ENCODE measurements at regions not wholly inside any gene's neighbourhood (a gene's known extent, or its start where the extent isn't known, plus 50 kb on each side); places are given as distances from the start of the nearest gene placed in this dataset.
"Not testable (repeated sequence)": the region's sequence is repeated elsewhere in the genome, so short reads cannot be mapped to it uniquely, and the experiment has no call there.

DNA sequence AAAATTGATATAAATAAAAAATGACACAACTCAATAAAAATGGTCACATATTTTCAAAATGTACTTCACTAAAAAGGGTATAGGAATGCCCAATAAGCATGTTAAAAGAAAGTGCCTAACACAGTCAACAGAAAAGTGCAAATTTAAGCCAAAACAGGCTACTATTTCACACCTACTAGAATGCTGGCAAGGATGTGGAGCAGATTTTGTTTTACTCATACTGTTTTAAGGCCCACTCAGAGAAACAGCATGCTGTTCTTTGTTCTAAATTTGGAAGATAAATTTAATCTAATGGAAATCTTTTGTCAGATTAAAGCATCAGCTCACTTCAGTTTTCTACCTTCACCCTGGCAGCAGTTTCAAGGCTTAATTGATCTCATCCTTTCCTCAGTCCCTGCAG, 576.8 kb upstream of the HS3ST1 start:
- no peak for DNase-seq

DNA sequence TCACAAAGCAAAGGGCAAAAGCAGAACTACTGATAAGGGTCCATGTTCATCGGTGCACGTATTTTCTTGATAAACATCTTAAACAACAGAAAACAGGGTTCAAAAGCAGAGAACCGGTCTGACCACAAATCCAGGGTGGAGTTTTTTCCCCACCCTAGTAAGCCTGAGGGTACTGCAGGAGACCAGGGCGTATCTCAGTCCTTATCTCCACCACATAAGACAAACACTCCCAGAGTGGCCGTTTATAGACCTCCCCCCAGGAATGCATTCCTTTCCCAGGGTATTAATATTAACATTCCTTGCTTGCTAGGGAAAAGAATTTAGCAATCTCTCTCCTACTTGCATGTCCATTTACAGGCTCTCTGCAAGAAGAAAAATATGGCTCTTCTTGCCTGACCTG, 567.9 kb upstream of the HS3ST1 start:
- DNase-seq: not testable (repeated sequence)

DNA sequence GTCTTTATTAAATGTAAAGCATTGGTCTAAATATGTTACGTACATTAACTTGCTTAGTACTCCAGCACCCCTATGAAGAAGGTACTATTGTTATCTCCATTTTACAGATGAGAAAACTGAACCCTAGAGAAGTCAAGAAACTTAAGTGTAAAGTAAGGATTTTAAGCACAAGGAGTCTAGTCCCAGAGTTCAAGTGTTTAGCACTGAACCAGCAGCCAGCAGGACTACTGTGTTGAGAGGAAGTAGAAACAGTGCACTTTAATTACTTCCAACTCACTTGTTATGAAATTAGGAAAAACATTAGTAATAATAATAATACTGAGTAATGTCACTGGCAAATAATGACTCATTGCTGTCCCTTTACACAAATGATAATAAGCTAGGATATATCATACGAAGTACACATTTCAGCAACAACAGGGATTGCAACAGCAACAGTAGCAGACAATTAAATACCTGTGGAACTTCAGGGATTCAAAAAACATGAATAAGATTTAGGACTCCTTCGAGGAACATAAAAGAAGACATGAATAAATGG, 548.1 kb upstream of the HS3ST1 start:
- no peak for DNase-seq

DNA sequence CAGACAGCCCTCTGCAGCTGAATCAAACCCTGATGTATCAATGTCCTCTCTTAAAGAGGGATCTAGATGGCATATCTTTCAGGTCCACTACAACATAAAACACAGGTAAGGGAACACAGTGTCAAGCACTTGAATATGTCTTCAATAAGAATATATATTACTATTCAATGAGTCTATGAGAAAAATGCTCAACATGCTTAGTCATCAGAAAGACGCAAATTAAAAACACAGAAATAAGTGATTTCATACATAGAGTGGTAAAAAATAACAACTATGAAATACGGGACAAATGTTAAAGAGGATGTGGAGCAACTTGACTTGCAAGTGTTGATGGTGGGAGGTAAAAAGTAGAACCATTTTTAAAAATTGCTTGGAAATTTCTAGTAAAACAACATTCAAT, 544.6 kb upstream of the HS3ST1 start:
- no peak for DNase-seq

DNA sequence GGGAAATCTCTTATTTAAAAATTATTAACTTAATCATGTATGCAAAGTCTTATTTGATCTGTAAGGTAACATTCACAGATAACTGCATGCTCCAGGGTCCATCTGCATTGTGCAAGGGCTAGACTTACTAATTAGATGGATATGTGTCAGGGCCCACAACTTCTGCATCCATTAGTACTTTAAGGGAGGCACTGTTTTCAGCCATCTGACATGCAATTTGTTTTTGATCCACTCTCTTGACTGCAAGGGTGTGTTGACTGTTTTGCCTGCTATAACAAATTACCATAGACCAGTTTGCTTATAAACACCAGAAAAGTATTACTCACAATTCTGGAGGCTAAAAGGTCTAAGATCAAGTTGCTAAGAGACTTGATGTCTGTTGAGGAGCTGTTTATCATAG, 542.1 kb upstream of the HS3ST1 start:
- DNase-seq: no peak

DNA sequence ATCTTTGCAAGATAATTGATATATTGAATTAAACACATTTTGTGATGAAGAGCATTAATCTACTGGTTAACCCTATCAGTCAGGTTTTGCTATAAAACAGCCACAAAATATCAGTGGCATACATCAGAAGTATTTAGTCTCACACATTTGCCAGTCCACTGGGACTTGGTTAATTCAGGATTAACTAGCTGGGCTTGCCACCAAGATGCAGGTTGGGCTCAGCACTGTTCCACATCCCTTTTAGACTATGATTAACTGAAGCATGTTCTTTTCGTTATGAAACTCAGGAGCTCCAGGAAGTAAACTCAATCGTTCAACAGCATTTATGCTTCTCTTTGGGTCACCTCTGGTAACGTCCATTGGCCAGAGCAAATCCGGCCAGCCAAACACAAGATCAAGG, 538.1 kb upstream of the HS3ST1 start:
- no peak for DNase-seq

DNA sequence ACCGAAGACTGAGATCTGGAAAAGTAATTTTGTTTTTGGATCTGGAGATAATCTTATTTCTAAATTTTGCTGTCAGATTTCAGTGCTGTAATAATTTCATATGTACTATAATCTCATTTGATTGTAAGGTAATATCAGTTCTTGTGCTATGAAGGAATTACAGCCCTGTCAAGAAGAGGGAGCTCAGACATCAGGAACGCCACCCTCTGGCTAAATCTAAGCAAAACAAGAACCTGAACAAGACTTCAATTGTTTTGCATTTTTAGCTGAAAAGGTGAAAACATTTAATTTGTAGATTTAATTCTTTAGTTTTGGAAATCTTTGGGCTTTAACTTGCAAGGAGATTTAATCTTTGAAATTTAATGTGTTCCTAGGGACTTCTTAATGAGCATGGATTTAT, 525.4 kb upstream of the HS3ST1 start:
- DNase-seq: no peak

DNA sequence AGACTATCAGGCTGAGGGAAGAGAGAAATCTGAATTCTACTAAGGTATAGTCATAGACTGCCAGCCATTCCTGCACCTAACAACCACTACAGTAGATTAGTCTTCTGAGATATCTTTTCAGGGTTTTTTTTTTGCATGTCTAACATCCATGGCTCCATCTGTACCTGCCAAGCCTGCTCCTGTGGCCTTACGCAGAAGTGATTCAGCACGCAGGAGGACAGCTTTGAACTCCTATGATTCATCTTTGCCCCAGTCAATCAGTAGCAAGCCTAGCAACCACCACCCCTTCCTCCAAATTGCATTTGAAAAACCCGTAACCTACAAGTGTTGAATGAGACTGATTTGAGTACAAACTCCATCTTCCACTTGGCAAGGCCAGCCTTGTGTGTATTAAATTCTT, 520.7 kb upstream of the HS3ST1 start:
- no peak for DNase-seq

DNA sequence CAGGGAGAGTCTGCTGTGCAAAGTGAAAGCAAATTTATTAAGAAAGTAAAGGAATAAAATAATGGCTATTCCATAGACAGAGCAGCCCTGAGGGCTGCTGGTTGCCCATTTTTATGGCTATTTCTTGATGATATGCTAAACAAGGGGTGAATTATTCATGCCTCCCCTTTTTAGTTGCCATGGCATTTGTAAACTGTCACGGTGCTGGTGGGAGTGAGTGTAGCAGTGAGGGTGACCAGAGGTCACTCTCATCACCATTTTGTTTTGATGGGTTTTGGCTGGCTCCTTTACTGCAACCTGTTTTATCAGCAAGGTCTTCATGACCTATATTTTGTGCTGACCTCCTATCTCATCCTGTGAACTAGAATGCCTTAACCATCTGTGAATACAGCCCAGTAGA, 518.9 kb upstream of the HS3ST1 start:
- DNase-seq: not testable (repeated sequence)

DNA sequence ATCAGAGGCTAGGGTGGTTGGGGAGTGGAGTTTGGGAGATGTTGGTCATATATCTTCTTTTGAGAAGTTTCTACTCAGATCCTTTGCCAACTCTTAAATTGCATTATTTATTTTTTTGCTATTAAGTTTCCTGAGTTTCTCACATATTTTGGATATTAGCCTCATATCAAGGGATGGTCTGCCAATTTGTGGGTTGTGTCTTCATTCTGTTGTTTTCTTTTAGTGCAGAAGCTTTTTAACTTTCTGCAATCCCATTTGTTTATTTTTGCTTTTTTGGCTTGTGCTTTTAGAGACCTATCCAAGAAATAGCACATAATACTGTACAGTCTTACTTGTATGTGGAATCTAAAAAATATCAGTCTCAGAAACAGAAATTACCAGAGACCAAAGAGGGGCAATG, 509.2 kb upstream of the HS3ST1 start:
- no peak for DNase-seq

DNA sequence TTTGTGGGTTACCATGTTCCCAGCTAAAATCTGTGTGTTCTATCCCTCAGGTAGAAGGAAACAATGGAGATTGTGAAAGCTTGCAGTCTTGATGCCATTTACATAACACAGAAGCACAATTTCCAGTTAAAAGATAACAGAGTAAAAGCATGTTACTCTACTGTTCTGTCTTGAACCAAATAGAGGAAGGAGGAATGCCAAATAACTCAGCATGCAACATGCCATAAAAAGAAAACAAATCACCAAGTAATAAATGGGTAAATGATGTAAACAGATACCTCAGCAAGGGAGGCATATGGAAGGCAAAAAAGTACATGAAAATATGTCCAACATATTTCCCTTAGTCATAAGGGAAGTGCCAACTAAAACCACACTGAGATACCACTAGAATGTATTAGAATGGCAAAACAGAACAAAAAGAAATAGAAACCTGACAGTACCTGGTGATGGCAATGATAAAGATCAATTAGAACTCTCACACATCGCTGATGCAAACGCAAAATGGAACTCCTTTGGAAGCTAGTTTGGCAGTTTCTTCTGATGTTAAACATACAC, 502.6 kb upstream of the HS3ST1 start:
- no peak for DNase-seq

DNA sequence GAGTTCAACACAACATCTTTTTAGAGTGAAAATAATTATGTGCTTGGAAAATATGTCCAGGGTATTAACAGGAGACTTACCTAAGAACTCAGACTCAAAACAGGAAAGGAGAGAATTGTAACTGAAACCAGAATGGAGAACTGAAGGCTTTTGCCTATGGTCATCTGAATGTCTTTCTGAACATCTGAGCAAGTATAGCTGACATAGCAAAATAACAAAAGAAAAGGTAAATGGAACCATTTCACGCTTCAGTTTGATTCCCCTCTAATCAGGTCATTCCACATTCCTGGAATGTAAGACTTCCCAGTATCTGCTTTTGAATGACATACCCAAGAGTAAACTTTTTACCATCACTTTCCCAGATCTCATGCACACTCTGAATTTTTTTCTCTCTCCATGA, 500.4 kb upstream of the HS3ST1 start:
- DNase-seq: no peak

DNA sequence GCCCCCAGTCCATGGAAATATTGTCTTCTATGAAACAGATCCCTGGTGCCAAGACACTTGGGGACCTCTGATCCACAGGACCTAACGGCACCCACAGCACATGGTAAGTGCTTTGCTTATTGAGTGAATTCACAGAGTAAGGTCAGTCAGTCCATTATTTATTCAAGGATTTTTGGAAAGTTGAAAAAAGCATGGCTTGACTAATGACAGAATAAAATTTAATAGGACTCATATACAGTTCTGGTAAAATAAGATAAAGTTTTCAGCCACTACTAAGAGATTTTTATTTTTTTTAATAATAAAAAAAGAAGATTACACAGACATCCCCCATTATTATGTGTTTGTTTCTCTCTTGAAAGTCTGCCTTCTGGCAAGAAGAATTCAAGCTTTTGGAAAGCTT, 490.6 kb upstream of the HS3ST1 start:
- no peak for DNase-seq

DNA sequence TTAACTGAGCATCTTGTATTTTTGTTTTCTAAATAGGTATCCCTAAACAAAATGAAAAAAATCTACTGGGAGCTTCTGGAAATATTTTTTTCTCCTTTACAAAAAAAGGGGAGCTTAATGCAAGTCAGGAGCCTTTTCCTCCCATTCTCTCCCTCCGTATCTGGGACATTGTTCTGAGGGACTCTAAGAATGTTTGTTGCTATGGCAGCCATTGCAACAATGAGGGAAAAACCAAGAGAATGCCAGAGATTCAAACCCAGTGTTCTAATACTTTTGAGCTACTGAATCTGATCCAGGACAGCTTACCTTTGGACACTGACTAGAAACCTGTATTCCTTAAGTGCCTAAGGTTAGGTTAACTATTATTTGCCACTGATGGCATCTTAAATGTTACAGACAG, 485.7 kb upstream of the HS3ST1 start:
- DNase-seq: no peak

DNA sequence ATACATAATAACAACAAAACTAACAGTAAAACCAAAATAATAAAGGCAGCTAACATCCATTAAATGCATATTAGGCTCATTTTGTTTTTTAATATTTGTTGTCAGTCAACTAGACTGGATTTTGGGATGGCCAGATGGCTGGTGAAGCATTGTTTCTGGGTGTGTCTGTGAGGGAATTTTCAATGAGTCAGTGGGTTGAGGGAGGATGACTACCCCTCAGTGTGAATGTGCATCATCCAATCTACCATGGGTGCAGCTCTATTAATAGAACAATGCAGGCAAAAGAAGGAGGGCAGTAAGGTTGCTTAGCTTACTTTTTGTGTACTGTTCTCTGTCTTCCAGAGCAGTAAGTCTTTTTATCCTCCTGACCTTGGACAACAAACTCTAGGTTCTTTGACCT, 484.2 kb upstream of the HS3ST1 start:
- DNase-seq: no peak

DNA sequence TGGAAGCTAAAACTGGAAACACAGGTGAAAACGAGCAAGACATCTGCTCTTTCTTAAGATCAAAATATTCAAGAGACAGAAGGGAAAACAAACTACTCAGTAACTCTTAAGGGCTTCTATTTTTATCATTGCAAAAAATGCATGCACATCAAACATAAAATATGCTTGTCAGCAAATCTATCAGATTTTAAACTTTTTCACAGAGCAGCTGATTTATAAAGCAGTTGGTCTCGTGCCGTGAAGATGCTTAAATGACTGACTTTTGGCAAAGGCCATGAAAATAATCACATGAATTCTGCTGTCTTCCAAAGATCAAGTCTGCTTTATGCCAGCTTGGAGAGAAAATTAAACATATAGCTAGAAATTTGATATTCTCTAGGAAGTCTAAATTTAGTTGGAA, 482.1 kb upstream of the HS3ST1 start:
- DNase-seq: no peak

DNA sequence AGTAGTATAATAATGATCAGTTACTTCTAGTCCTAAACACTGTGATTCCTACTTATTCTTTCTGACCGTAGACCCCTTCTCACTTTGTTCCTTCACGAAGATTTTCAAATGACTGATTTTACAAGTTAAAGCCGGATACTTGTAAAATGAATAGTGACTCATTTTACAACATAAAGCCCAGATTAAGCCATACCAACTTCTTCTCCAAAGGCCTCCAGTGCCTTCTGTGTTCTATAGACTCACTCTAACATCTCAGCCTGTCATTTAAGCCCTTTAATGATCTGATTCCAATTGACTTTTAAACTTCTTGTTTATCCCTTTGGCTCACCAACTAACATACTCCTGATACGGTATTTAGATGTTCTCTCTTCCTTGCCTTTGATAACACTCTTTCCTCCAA, 480.0 kb upstream of the HS3ST1 start:
- no peak for DNase-seq

DNA sequence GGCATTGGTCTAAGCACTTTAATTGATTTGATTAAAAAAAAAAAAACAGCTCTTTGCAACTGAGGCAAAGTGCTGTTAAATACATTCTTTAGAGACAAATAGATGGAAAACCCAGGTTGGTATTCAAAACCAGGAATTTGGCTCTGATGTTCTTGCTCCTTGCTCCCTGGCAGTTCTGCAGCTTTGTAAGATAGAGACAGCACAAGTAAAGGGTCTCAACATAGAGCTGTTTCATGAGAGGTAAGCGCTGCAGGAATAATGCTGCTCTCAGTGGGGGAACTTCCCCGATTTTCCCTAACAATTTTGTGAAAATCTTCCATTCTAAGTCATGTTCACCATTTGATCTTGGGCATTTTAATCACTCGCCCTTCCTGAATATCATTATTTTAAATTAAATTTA, 479.5 kb upstream of the HS3ST1 start:
- no peak for DNase-seq

DNA sequence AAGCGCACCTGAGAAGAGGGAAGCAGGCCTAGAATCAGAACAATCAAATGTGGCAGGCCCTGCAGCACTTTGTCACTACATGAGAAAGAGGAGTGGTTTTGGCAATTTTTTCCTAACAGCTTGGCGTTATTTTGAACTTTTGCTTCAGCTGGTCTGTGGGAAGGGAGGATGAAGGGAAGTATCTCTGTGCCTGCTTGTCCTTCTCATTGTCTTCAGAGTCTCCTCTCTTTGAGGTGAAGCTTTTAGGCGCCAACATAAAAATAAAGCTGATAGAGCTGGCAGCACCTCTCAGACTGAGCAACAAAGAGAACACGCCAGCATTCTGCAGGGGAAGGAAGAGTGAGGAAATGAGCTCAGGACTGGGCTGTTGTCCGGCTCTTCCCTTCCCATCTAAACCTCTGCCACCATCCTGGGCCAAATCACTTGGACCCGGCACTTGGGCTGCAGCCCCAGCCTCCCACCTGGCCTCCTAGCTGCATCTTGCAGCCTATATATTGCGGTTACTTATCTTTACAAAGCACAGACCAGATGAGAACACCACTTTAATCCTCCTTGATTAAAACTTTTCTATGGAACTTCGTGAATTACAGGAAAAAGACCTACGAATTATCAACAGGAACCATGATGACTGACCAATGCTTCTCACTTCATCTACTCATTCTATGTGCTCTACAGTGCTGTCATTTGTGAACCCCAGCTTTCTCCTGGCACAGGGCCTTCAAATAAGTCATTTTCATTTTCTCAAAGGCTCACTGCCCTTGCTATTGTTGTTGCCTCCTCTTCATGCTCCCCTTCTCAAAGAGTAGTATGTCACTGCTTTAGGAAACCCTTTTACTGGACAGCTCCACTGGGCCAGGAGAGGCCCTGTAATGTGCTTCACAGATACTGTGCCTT, 476.4 kb upstream of the HS3ST1 start:
- no peak for DNase-seq

DNA sequence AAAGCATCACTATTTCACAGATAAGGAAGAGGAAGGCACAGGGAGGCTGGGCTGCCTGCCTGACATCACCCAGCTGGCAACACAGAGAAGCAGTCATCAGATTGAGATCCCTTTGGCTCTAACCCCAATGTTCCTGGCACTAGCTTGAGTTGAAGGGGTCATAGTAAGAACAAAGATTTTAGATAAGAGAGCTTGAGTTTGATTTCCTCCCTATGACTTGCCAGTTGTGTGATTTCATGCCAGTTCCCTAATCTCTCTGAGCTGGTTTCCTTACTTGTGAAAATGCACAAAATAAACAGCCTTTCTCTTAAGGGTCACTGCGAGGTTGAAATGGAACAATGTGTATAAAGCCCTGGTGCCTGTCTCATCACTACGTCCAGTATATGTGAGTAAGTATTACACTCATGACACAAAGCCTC, 475.4 kb upstream of the HS3ST1 start:
- DNase-seq: no peak

DNA sequence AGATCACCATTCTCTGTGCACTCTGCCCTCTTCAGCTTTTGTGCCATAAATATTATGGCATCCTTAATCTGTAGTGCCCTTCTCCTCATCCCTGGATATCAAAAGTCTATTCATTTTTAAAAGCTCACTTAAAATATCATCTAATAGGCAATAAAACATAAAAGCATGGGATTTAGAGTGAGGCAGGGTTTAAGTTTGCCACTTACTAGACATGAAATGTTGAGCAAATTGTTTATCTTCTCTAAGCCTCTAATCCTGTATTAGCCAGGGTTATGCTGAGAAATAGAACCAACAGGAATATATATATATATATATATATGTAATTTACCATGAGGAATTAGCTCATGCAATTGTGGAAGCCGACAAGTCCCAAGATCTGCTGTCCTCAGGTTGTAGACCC, 472.4 kb upstream of the HS3ST1 start:
- DNase-seq: no peak

DNA sequence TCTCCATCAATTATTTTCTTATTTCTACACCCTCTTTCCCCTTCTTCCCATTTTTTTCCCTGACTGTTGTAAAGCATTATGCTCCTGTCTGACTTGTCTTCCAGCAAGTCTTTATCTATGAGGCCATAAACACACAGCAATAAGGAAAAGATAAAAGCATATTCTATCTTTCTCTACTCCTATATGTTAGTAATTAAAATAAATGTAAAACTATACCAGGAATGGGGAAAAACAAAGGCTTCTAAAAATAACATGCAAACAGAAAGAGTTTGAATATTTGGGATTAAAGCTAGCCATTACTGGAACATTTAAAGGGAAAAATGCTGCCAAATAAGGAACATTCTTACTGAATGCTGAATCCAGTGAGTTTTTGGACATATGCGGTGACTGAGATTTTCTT, 471.7 kb upstream of the HS3ST1 start:
- no peak for DNase-seq

DNA sequence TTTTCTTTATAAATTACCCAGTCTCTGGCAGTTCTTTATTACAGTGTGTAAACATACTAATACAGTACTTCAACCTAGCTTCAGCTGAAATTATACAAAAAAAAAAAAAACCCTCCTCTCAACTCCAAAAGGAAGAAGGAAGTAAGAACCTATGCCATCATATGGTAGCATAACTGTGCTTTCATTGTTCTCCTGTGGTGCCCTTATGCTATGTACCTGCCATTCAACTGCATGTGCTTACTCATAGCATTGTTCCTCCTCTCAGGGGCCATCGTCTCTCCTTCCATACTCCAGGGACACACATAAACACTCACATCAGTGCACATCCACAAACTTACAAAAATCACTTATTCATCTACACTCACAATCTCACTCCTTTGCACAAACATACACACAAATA, 470.1 kb upstream of the HS3ST1 start:
- DNase-seq: no peak

DNA sequence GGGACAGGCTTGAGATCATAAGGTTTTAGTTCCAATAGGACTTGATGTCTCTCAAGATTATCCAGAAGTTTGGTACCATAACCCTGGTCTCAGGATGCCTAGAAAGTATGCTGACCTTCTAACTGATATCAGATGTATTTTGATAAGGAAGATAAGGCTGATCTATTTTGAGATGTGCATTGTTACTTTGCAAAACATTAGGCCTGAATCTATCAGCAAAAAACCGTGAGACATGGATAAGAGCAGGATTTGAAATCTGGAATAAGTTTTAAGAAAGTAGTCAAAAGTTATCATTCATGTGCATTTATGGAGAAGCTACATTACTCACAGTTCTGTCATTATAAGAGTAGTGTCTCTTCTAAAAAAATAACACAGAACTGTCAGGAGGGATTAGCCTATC, 467.1 kb upstream of the HS3ST1 start:
- no peak for DNase-seq

DNA sequence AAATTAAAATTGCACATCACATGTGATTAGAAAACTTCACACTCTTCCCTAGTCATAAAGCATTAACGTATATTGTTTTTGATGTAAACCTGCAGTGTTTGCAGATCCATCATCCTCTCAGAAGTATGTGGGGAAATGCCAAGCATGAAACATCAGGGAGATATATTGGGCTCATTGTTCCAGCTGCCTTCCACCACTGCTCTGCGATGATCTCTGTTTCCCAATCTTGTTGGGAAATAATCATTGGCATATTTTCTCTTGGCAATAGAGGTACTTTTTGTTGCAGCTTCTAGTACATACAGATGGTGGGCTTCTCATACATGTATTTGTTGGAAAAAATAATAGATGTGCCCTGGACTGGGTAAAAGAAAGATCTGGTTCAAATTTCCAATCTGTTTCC, 466.3 kb upstream of the HS3ST1 start:
- no peak for DNase-seq
